Astrocyte (in vitro differentiated cells and primary cell): ENCODE measurements at regions not wholly inside any gene's neighbourhood (a gene's known extent, or its start where the extent isn't known, plus 50 kb on each side); places are given as distances from the start of the nearest gene placed in this dataset.
"Not testable (repeated sequence)": the region's sequence is repeated elsewhere in the genome, so short reads cannot be mapped to it uniquely, and the experiment has no call there.

ENCODE experiments used
- EZH2 ChIP-seq: IDR thresholded peaks from 2 replicates; pipeline ENCODE4 v1.6.1; 2012; ENCODE audit warnings: mild to moderate bottlenecking, low read length, inconsistent platforms; ENCODE audit not compliant: insufficient read depth
- TF ChIP-seq, protein P1 (sequence below): IDR thresholded peaks from 2 replicates; pipeline ENCODE4 v1.5.1; 2011; ENCODE audit warnings: low read depth, mild to moderate bottlenecking, inconsistent platforms, low read length, moderate library complexity; ENCODE audit not compliant: insufficient read depth

DNA sequence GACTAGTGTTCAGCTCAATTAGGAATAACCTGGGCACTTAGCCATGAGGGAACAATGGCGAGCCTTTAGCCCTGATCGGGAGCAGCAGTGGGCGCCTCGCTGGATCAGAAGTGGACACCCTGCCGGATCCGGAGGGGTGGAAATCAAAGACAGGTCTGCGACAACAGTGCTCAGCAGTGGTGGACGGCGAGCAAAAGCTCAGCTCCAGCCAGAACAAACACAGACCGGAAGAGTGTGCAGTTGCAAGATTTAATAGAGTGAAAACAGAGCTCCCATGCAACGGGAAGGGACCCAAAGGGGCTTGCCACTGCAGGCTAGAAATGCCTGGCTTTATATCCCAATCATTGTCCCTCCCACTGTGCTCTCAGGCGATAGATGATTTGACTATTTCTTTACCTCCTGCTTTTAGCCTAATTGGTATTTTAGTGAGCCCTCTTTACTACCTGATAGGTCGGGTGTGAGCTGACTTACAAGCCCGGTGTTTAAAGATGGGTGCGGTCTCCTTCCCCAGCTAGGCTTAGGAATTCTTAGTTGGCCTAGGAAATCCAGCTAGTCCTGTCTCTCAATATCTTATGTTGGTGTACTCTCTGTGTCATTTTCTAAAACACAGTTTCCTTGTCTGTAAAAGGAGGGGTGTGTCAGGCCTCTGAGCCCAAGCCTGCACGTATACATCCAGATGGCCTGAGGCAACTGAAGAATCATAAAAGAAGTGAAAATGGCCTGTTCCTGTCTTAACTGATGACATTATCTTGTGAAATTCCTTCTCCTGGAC lies 1258.8 kb upstream of the TENM4 start:
- TF ChIP-seq, protein P1, sequence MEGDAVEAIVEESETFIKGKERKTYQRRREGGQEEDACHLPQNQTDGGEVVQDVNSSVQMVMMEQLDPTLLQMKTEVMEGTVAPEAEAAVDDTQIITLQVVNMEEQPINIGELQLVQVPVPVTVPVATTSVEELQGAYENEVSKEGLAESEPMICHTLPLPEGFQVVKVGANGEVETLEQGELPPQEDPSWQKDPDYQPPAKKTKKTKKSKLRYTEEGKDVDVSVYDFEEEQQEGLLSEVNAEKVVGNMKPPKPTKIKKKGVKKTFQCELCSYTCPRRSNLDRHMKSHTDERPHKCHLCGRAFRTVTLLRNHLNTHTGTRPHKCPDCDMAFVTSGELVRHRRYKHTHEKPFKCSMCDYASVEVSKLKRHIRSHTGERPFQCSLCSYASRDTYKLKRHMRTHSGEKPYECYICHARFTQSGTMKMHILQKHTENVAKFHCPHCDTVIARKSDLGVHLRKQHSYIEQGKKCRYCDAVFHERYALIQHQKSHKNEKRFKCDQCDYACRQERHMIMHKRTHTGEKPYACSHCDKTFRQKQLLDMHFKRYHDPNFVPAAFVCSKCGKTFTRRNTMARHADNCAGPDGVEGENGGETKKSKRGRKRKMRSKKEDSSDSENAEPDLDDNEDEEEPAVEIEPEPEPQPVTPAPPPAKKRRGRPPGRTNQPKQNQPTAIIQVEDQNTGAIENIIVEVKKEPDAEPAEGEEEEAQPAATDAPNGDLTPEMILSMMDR, result not testable (repeated sequence)
- not testable (repeated sequence) for TF ChIP-seq EZH2
